Fibroblast of mammary gland (primary cell): ENCODE measurements at regions not wholly inside any gene's neighbourhood (a gene's known extent, or its start where the extent isn't known, plus 50 kb on each side); places are given as distances from the start of the nearest gene placed in this dataset.
"Not testable (repeated sequence)": the region's sequence is repeated elsewhere in the genome, so short reads cannot be mapped to it uniquely, and the experiment has no call there.

Source experiments
- DNase-seq: peaks from one replicate; pipeline ENCODE4 v3.0.0-alpha.2; 2010; ENCODE audit warnings: low read depth
- H3K4me3 ChIP-seq: 2 replicates; pipeline ENCODE4 v1.5.1; 2011; ENCODE audit warnings: low read depth, mild to moderate bottlenecking, low read length, moderate library complexity; ENCODE audit not compliant: control insufficient read depth
- TF ChIP-seq, protein P1 (sequence below): conservative IDR thresholded peaks from 2 replicates; pipeline ENCODE4 v1.5.1; 2011; ENCODE audit warnings: low read depth, low read length, inconsistent platforms; ENCODE audit not compliant: control insufficient read depth, insufficient read depth

DNA sequence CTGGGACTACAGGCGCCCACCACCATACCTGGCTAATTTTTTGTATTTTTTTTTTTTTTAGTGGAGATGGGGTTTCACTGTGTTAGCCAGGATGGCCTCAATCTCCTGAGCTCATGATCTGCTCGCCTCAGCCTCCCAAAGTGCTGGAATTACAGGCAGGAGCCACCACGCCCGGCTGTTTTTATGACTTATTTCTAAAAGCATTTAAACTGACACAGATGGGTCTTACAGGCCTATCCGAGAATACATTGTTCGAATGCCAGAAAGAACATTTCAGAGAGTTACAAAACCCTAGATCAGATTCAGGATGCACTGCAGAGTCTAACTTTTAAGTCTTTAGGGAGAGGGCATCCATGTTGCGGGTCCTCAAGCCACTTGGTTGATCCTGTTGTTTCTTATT is 234.7 kb upstream of the MAF start:
- no peak for DNase-seq
- TF ChIP-seq, protein P1, sequence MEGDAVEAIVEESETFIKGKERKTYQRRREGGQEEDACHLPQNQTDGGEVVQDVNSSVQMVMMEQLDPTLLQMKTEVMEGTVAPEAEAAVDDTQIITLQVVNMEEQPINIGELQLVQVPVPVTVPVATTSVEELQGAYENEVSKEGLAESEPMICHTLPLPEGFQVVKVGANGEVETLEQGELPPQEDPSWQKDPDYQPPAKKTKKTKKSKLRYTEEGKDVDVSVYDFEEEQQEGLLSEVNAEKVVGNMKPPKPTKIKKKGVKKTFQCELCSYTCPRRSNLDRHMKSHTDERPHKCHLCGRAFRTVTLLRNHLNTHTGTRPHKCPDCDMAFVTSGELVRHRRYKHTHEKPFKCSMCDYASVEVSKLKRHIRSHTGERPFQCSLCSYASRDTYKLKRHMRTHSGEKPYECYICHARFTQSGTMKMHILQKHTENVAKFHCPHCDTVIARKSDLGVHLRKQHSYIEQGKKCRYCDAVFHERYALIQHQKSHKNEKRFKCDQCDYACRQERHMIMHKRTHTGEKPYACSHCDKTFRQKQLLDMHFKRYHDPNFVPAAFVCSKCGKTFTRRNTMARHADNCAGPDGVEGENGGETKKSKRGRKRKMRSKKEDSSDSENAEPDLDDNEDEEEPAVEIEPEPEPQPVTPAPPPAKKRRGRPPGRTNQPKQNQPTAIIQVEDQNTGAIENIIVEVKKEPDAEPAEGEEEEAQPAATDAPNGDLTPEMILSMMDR, result no peak
- H3K4me3 ChIP-seq, result no peak overlapping the region

DNA sequence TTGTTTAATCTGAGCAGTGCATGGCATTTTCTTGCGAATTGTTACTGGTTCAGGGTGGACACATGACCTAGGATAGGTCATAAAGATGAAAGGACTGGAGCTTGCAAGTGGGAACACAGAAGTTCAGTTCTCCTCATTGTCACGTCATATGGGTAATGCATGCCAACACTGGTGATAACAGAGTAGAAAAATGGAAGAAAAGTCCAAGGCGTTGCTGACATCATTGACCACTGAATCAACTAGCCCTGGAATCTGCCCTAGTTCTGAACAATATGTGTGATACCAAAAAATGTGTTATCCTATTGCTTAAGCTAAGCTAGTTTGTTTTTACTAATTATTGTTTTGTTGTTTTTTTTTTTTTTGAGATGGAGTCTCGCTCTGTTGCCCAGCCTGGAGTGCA is 234.2 kb upstream of the MAF start:
- H3K4me3 ChIP-seq, result no peak overlapping the region
- no peak for DNase-seq
- TF ChIP-seq, protein P1, result no peak

DNA sequence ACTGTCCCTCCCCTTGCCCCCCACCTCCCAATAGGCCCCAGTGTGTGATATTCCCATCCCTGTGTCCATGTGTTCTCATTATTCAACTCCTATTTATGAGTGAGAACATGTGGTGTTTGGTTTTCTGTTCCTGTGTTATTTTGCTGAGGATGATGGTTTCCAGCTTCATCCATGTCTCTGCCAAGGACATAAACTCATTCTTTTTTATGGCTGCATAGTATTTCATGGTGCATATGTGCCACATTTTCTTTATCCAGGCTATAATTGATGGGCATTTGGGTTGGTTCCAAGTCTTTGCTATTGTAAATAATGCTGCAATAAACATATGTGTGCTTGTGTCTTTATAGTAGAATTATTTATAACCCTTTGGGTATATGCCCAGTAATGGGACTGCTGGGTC is 233.5 kb upstream of the MAF start:
- H3K4me3 ChIP-seq, DNase-seq: not testable (repeated sequence)

DNA sequence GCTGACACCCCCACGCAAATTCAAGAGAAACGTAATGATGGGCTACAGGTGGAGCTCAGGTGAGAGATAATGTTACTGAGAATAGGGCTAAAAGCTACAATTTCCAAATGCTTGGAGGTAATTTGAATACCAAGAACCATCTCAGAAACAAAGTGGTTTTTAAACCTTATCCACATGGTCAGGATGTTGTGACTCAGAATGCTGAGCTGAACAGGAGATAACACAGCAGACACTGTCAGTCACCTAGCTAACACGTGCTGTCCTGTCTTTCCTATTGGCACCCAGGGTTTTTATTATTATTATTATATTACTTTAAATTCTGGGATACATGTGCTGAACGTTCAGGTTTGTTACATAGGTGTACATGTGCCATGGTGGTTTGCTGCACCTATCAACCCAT is 233.0 kb upstream of the MAF start:
- TF ChIP-seq, protein P1, result no peak
- H3K4me3 ChIP-seq, result no peak overlapping the region
- no peak for DNase-seq

DNA sequence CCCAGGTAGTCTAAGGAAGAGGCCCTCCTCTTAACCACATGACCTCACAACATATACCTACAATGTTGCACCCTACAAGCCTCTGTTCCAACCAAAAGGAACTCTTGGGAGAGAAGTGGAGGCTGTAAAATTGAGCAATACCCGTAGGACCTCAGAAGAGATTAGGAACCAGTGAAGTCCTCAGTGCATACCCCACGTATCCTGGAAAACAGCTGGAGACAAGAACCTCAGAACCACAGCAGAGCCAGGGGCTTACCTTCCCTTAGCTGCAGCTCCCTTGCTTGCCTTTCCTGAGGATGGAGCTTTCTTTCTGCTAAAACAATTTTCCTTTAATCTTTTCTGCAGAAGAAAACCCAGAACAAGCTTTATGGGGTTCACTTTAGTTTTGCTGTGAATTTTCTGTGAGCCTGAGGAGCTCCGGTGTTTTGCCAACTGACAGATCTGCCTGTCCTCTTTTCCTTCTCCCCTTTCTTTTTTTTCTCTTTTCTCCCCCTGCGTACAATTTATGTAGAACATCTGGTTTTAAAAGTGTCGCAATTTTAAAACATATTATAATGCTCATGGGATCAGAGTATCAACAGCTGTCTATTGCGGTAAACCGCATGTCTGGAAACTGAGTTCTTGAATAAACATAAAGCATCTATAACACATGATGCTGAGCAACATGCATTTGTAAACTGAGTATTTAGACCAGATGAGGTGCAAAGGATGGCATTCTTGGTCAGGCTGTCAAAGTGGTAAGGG is 226.4 kb upstream of the MAF start:
- peak; percentile 75 for DNase-seq

DNA sequence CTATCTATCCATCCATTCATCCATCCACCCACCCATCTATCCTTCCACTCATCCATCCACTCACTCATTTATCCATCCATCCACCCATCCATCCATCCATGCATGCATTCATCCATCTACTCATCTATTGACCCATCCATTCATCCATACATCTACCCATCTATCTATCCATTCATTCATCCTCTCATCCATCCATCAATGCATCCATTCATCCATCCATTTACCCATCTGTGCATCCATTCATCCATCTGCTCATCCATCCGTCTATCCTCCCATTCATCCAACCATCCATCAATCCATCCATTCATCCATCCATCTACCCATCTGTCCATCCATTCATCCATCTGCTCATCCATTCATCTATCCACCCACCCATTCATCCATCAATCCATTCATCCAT is 224.5 kb upstream of the MAF start:
- no peak for DNase-seq
- TF ChIP-seq, protein P1, result no peak
- H3K4me3 ChIP-seq, result no peak overlapping the region

More for the DNA sequence above, 226.4 kb upstream of the MAF start:
- TF ChIP-seq, protein P1, result no peak
- H3K4me3 ChIP-seq, result no peak overlapping the region

DNA sequence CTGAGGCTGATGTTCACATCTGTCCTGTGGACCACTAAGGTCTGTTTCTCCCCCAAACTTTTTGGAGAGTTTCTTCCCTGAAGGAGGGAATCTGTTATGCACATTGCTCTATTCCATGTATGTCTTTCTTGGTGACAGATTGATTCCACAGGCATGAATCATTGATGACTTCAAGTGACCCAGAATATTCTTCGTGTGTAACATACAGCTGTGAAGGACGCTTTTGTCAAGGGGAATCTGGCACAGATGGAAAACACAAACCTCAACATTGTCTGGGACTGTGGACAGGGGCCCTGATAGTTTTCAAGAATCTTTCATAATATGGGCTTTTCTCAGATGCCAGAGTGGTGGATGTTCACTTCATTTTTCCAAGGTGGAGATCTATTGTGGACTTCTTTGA is 223.1 kb upstream of the MAF start:
- no peak overlapping the region for H3K4me3 ChIP-seq
- no peak for DNase-seq
- TF ChIP-seq, protein P1, result no peak
